SU-DHL-6 (cell line): ENCODE measurements at regions not wholly inside any gene's neighbourhood (a gene's known extent, or its start where the extent isn't known, plus 50 kb on each side); places are given as distances from the start of the nearest gene placed in this dataset.

Experiments
- CTCF ChIP-seq: fragments of 200-600 bp; sonication (generic); IDR thresholded peaks from one replicate; pipeline ENCODE4 v1.5.1; 2017; ENCODE audit warnings: antibody characterized with exemption, mild to moderate bottlenecking, low read length, moderate library complexity; ENCODE audit not compliant: insufficient read depth, poor library complexity, severe bottlenecking
- EZH2phosphoT487 ChIP-seq: fragments of 200-600 bp; sonication (generic), shearing (Covaris generic); conservative IDR thresholded peaks from 2 replicates; pipeline ENCODE4 v1.6.1; 2018; ENCODE audit warnings: mild to moderate bottlenecking, antibody characterized with exemption, low read length, moderate library complexity, mixed read lengths

GRCh38 chr9:26725573-26725972 is 167.0 kb downstream of the CAAP1 start:
- no peak for TF ChIP-seq CTCF
- no peak for TF ChIP-seq EZH2phosphoT487
